ENCODE measurements at regions not wholly inside any gene's neighbourhood (a gene's known extent, or its start where the extent isn't known, plus 50 kb on each side); places are given as distances from the start of the nearest gene placed in this dataset.

GRCh38 chr6:19443411-19443810, 393.8 kb upstream of the ID4 start:
- TF ChIP-seq CTCF (IDR thresholded peaks at IDR 0.05) (no peak), POLR2A (IDR thresholded peaks at IDR 0.05) (no peak), POLR2AphosphoS5 (IDR thresholded peaks at IDR 0.05) (no peak), EP300 (IDR thresholded peaks at IDR 0.05) (no peak)

All from upper lobe of left lung (tissue), 4 donors.